ENCODE measurements at regions not wholly inside any gene's neighbourhood (a gene's known extent, or its start where the extent isn't known, plus 50 kb on each side); places are given as distances from the start of the nearest gene placed in this dataset.

GRCh38 chr3:188066141-188066540, 87.8 kb upstream of the LPP start:
- no peak for TF ChIP-seq SUZ12 (IDR thresholded peaks at IDR 0.05; ENCODE audit: extremely low read depth, insufficient read depth, insufficient read length)
- no peak for TF ChIP-seq ZNF274 (IDR thresholded peaks at IDR 0.05; ENCODE audit: low read depth, low read length)
